Activated T-helper 2 cell treated with anti-CD3 and anti-CD28 coated beads, Interferon-gamma antibody, Interleukin-2, Interleukin-4, amounts not matched to agents 10 μg/mL and 5 μg/mL and 100 μg/mL, durations not matched to agents 14 hours and 24 hours and 36 hours (primary cell): ENCODE measurements at regions not wholly inside any gene's neighbourhood (a gene's known extent, or its start where the extent isn't known, plus 50 kb on each side); places are given as distances from the start of the nearest gene placed in this dataset.

Experiments
- DNase-seq: peaks from one replicate; pipeline ENCODE4 v3.0.0; 2021; ENCODE audit warnings: low spot score
- H3K27ac Mint-ChIP-seq: one replicate; pipeline ENCODE4 v1.8.0; 2021; ENCODE audit warnings: mixed read lengths
- H3K27me3 Mint-ChIP-seq: one replicate; pipeline ENCODE4 v1.8.0; 2021; ENCODE audit warnings: low read depth, mixed read lengths
- H3K36me3 Mint-ChIP-seq: one replicate; pipeline ENCODE4 v1.8.0; 2021; ENCODE audit warnings: low read depth, mixed read lengths
- H3K4me1 Mint-ChIP-seq: one replicate; pipeline ENCODE4 v1.8.0; 2021; ENCODE audit warnings: low read depth, mixed read lengths
- H3K4me3 Mint-ChIP-seq: one replicate; pipeline ENCODE4 v1.8.0; 2021; ENCODE audit warnings: low read depth, mild to moderate bottlenecking, moderate library complexity, mixed read lengths
- H3K9me3 Mint-ChIP-seq: one replicate; pipeline ENCODE4 v1.8.0; 2021; ENCODE audit warnings: mixed read lengths
- intact Hi-C: fragments of 100-400 bp; cut with micrococcal nuclease; formaldehyde crosslinking; loops from one replicate; pipeline ENCODE4 v1.15.1; 2023

GRCh38 chr2:236947294-236947693 lies 138.4 kb upstream of the COPS8 start:
- H3K4me3 Mint-ChIP-seq: no peak overlapping the region
- no peaks in the 10 kb centered on the region for H3K36me3 Mint-ChIP-seq
- H3K4me1 Mint-ChIP-seq: no peaks in the 10 kb centered on the region
- no peak for DNase-seq
- intact Hi-C loops: no loop called here
- H3K27ac Mint-ChIP-seq: no peak overlapping the region
- H3K9me3 Mint-ChIP-seq: peaks cover 11% of the 10 kb centered on the region
- peaks cover 5% of the 10 kb centered on the region for H3K27me3 Mint-ChIP-seq

DNA sequence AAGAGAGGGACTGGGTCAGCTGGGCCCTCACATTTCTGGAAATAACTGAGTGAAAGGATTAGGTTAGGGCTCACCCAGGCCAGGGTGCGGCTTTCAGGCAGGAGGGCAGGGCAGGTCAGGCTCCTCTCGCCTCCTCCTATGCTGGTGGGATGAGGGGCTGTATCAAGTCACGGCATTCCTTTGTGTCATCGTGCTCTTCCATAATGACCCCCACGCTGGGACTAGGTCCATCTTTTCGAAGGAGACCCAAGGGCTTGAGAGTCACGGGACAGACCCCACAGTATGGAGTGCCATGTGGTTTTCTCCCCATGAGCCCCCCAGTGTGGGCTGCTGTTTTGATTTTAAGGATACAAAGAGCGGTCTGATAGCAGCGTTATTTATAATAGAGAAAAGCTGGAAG lies 137.8 kb upstream of the COPS8 start:
- intact Hi-C loops: no loop called here
- peaks cover 11% of the 10 kb centered on the region for H3K9me3 Mint-ChIP-seq

GRCh38 chr2:236949089-236949905 lies 136.4 kb upstream of the COPS8 start:
- no peaks in the 10 kb centered on the region for H3K36me3 Mint-ChIP-seq
- no peak for DNase-seq
- H3K27me3 Mint-ChIP-seq: peaks cover 5% of the 10 kb centered on the region
- intact Hi-C loops: no loop called here
- H3K4me3 Mint-ChIP-seq: no peak overlapping the region
- peaks cover 11% of the 10 kb centered on the region for H3K9me3 Mint-ChIP-seq
- peaks cover 2% of the 10 kb centered on the region for H3K4me1 Mint-ChIP-seq
- H3K27ac Mint-ChIP-seq: no peak overlapping the region

More for the DNA sequence above, 137.8 kb upstream of the COPS8 start:
- DNase-seq: no peak
- no peak overlapping the region for H3K4me3 Mint-ChIP-seq
- no peaks in the 10 kb centered on the region for H3K36me3 Mint-ChIP-seq
- H3K27ac Mint-ChIP-seq: no peak overlapping the region
- H3K4me1 Mint-ChIP-seq: no peaks in the 10 kb centered on the region
- peaks cover 5% of the 10 kb centered on the region for H3K27me3 Mint-ChIP-seq

- Mint-ChIP-seq H3K27ac (no peak overlapping the region), H3K36me3 (no peaks in the 10 kb centered on the region), H3K4me3 (no peak overlapping the region), H3K9me3 (peaks cover 11% of the 10 kb centered on the region), H3K27me3 (peaks cover 4% of the 10 kb centered on the region), H3K4me1 (peaks cover 15% of the 10 kb centered on the region)
- intact Hi-C loops: no loop called here
- DNase-seq: no peak
Observed at GRCh38 chr2:236951830-236952475, 133.7 kb upstream of the COPS8 start.

- H3K36me3 Mint-ChIP-seq: no peaks in the 10 kb centered on the region
- DNase-seq: no peak
- H3K4me3 Mint-ChIP-seq: no peak overlapping the region
- peaks cover 4% of the 10 kb centered on the region for H3K27me3 Mint-ChIP-seq
- intact Hi-C loops: no loop called here
- H3K27ac Mint-ChIP-seq: no peak overlapping the region
- H3K4me1 Mint-ChIP-seq: peaks cover 15% of the 10 kb centered on the region
- peaks cover 11% of the 10 kb centered on the region for H3K9me3 Mint-ChIP-seq
Observed at GRCh38 chr2:236954641-236955040, 131.0 kb upstream of the COPS8 start.

GRCh38 chr2:236955521-236956030 lies 130.1 kb upstream of the COPS8 start:
- intact Hi-C loops: loop anchor here (1.0 kb wide), 2 partner anchors 13 to 30 kb away; no protein-coding TSS in a partner anchor
- DNase-seq: no peak
- Mint-ChIP-seq H3K9me3 (peaks cover 11% of the 10 kb centered on the region), H3K36me3 (no peaks in the 10 kb centered on the region), H3K4me3 (no peak overlapping the region), H3K4me1 (peaks cover 15% of the 10 kb centered on the region), H3K27ac (peak overlapping the region; percentile 5), H3K27me3 (peaks cover 4% of the 10 kb centered on the region)

DNA sequence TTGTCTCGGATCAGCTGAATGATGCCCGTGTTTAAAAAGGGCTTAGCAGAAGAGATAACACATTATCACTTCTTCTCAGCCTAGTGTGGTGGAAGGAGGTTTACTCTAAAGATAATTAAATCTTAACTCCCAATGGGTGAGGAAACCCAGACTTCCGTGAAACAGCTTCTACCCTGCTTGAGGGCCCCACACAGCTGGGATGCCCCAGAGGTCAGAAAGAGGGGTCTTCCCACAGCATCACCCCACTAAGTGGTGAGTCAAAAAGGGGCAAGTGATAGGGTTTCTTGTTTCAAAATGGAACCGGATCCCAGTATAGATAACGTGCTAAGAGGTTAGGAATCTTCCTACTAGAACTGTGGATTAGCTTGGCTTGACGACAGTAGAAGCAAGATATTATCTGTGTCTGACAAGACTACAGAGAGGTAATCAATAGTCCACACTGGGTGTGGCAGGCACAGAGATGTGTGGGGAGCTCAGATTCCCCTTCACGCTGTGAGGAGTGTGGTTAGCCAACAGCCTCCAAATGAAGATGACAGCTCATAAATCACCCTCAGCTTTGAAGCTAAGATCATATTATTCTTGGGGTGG lies 129.6 kb upstream of the COPS8 start:
- DNase-seq: no peak
- no peak overlapping the region for H3K27ac Mint-ChIP-seq
- peaks cover 10% of the 10 kb centered on the region for H3K9me3 Mint-ChIP-seq
- H3K4me3 Mint-ChIP-seq: no peak overlapping the region
- peaks cover 3% of the 10 kb centered on the region for H3K27me3 Mint-ChIP-seq
- H3K36me3 Mint-ChIP-seq: no peaks in the 10 kb centered on the region
- H3K4me1 Mint-ChIP-seq: peaks cover 15% of the 10 kb centered on the region
- intact Hi-C loops: loop anchor here (1.0 kb wide), 2 partner anchors 14 to 31 kb away; no protein-coding TSS in a partner anchor

DNA sequence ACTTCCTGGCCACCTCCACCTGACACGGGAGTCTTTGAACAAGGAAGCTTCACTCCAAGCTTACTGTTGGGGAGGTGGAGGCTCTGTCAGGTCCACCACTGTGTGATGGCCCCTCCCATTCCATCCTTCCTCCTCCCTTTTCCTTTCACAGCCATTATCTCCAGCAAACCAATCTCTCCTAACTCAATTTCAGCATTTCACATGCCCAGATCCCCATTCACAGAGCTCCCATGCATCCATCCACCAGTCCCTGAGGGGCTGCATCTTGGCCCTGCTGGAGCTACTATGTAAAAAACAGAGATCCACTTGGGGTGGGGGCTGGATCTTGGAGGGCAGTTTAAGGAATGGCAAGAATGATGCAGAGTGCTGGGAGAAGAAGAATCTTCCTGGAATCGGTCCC lies 129.0 kb upstream of the COPS8 start:
- Mint-ChIP-seq H3K36me3 (no peaks in the 10 kb centered on the region), H3K4me3 (no peak overlapping the region), H3K27ac (peak overlapping the region; percentile 65), H3K27me3 (peaks cover 3% of the 10 kb centered on the region), H3K9me3 (peaks cover 5% of the 10 kb centered on the region), H3K4me1 (peaks cover 15% of the 10 kb centered on the region)
- no peak for DNase-seq
- intact Hi-C loops: loop anchor here (1.0 kb wide), 2 partner anchors 14 to 31 kb away; no protein-coding TSS in a partner anchor

GRCh38 chr2:236959036-236959435 lies 126.7 kb upstream of the COPS8 start:
- Mint-ChIP-seq H3K4me3 (no peak overlapping the region), H3K36me3 (no peaks in the 10 kb centered on the region), H3K27ac (no peak overlapping the region), H3K27me3 (peaks cover 2% of the 10 kb centered on the region), H3K4me1 (peaks cover 14% of the 10 kb centered on the region), H3K9me3 (no peaks in the 10 kb centered on the region)
- DNase-seq: no peak
- intact Hi-C loops: no loop called here

DNA sequence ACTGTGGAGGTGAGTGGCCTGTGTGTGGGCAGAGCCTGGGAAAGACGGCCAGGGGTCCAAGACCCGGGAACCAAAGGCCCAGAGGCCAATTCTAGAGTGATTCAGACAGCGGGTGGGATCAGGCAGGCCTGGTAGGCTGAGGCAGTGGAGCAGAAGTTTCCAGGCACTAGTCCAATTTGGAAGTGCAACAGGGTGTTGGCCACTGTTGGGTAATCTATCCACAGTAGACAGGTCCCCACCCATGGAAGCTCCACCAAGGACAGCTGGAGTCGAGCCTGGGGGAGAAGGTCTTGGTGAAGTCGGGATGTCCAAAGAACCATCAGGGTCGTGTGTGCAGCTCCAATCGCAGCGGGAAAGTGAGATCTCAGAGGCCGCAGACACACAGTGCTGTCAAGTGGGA lies 125.8 kb upstream of the COPS8 start:
- no peaks in the 10 kb centered on the region for H3K9me3 Mint-ChIP-seq
- H3K27me3 Mint-ChIP-seq: peaks cover 2% of the 10 kb centered on the region
- no peaks in the 10 kb centered on the region for H3K36me3 Mint-ChIP-seq
- H3K4me3 Mint-ChIP-seq: no peak overlapping the region
- intact Hi-C loops: no loop called here
- peaks cover 12% of the 10 kb centered on the region for H3K4me1 Mint-ChIP-seq
- H3K27ac Mint-ChIP-seq: no peak overlapping the region
- no peak for DNase-seq

DNA sequence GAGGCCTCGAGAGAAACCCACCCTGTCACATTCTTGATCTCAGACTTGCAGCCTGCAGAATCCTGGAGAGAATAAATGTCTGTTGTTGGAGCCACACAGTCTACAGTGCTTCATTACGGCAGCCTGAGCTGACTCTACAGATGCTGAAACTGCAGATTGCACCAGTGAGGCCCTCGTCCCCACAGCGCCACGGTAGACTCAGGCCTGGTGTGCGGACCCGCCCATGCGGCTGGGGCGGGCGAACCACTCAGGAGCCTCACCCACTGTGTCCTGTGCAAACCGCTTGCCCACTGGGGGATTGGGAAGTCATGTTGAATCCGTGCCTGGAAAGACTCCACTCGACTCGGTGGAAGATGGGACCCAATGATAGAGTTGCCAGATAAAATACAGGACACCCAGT lies 125.2 kb upstream of the COPS8 start:
- Mint-ChIP-seq H3K36me3 (no peaks in the 10 kb centered on the region), H3K4me3 (no peak overlapping the region), H3K9me3 (no peaks in the 10 kb centered on the region), H3K27me3 (peaks cover 2% of the 10 kb centered on the region), H3K27ac (no peak overlapping the region), H3K4me1 (peaks cover 12% of the 10 kb centered on the region)
- intact Hi-C loops: no loop called here
- no peak for DNase-seq

- H3K4me3 Mint-ChIP-seq: no peak overlapping the region
- no peaks in the 10 kb centered on the region for H3K9me3 Mint-ChIP-seq
- H3K27me3 Mint-ChIP-seq: peaks cover 2% of the 10 kb centered on the region
- DNase-seq: no peak
- no peak overlapping the region for H3K27ac Mint-ChIP-seq
- peaks cover 10% of the 10 kb centered on the region for H3K4me1 Mint-ChIP-seq
- no peaks in the 10 kb centered on the region for H3K36me3 Mint-ChIP-seq
- intact Hi-C loops: no loop called here
Observed at GRCh38 chr2:236962816-236963215, 122.9 kb upstream of the COPS8 start.
